ENCODE measurements at regions not wholly inside any gene's neighbourhood (a gene's known extent, or its start where the extent isn't known, plus 50 kb on each side); places are given as distances from the start of the nearest gene placed in this dataset.
A peak's percentile ranks its signal among the peaks of the same experiment; 100 is the strongest.

GRCh38 chr6:74741646-74742045 is 464.2 kb downstream of the COL12A1 start:
- TF ChIP-seq RAD21 (IDR thresholded peaks at IDR 0.05; ENCODE audit: low read depth) (no peak), MAX (IDR thresholded peaks at IDR 0.05) (no peak), TAF1 (IDR thresholded peaks at IDR 0.05; ENCODE audit: low read depth) (no peak), NFIC (IDR thresholded peaks at IDR 0.05) (no peak), USF1 (IDR thresholded peaks at IDR 0.05) (no peak), CREB1 (IDR thresholded peaks at IDR 0.05; ENCODE audit: low read depth) (no peak), EGR1 (IDR thresholded peaks at IDR 0.05) (no peak), TCF12 (IDR thresholded peaks at IDR 0.05; ENCODE audit: low read depth) (no peak), FOXM1 (IDR thresholded peaks at IDR 0.05; ENCODE audit: borderline replicate concordance, low read depth) (no peak), ZBTB7A (IDR thresholded peaks at IDR 0.05; ENCODE audit: low read depth) (no peak), EP300 (IDR thresholded peaks at IDR 0.05; ENCODE audit: borderline replicate concordance) (no peak), YY1 (IDR thresholded peaks at IDR 0.05; ENCODE audit: low read depth) (no peak), CEBPB (IDR thresholded peaks at IDR 0.05) (no peak), TEAD4 (IDR thresholded peaks at IDR 0.05) (no peak), REST (IDR thresholded peaks at IDR 0.05; ENCODE audit: low read depth) (no peak)

- TF ChIP-seq EP300 (IDR thresholded peaks at IDR 0.05; ENCODE audit: borderline replicate concordance): peak; percentile 72; the same call in 1 of the 2 replicates
- TF ChIP-seq YY1 (IDR thresholded peaks at IDR 0.05; ENCODE audit: low read depth): no peak
- no peak for TF ChIP-seq FOXM1 (IDR thresholded peaks at IDR 0.05; ENCODE audit: borderline replicate concordance, low read depth)
- peak; percentile 52; the same call in 1 of the 2 replicates for TF ChIP-seq TCF12 (IDR thresholded peaks at IDR 0.05; ENCODE audit: low read depth)
- TF ChIP-seq USF1 (IDR thresholded peaks at IDR 0.05): no peak
- peak; percentile 65; the same call in 1 of the 2 replicates for TF ChIP-seq NFIC (IDR thresholded peaks at IDR 0.05)
- TF ChIP-seq ZBTB7A (IDR thresholded peaks at IDR 0.05; ENCODE audit: low read depth): no peak
- TF ChIP-seq EGR1 (IDR thresholded peaks at IDR 0.05): no peak
- TF ChIP-seq CREB1 (IDR thresholded peaks at IDR 0.05; ENCODE audit: low read depth): no peak
- TF ChIP-seq CEBPB (IDR thresholded peaks at IDR 0.05): peak; percentile 27
- no peak for TF ChIP-seq REST (IDR thresholded peaks at IDR 0.05; ENCODE audit: low read depth)
- TF ChIP-seq TEAD4 (IDR thresholded peaks at IDR 0.05): no peak
- no peak for TF ChIP-seq MAX (IDR thresholded peaks at IDR 0.05)
- TF ChIP-seq TAF1 (IDR thresholded peaks at IDR 0.05; ENCODE audit: low read depth): no peak
- no peak for TF ChIP-seq RAD21 (IDR thresholded peaks at IDR 0.05; ENCODE audit: low read depth)
Observed at GRCh38 chr6:74735304-74735703, 470.5 kb downstream of the COL12A1 start.

DNA sequence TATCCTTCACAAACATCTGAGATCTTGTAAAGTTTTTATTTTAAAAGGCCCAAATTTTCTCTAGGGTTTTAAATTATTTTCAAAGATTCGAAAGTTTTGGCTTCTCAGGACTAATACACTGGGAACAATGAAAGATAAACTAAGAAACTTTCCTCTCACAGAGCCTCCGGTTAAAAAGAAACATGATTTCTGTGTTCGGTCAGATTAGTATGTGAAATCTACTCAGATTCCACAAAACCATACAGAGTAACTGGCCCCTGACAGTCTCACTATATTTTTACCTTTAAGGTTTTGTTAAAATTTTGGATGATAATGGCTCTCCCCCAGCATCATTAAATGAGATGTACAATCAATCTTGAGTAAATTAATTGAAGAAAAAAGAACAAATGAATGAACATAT is 471.0 kb downstream of the COL12A1 start:
- no peak for TF ChIP-seq RAD21 (IDR thresholded peaks at IDR 0.05; ENCODE audit: low read depth)
- TF ChIP-seq TAF1 (IDR thresholded peaks at IDR 0.05; ENCODE audit: low read depth): no peak
- no peak for TF ChIP-seq EP300 (IDR thresholded peaks at IDR 0.05; ENCODE audit: borderline replicate concordance)
- TF ChIP-seq YY1 (IDR thresholded peaks at IDR 0.05; ENCODE audit: low read depth): no peak

GRCh38 chr6:74733830-74734620 is 471.8 kb downstream of the COL12A1 start:
- no peak for TF ChIP-seq TAF1 (IDR thresholded peaks at IDR 0.05; ENCODE audit: low read depth)
- TF ChIP-seq TEAD4 (IDR thresholded peaks at IDR 0.05): no peak
- TF ChIP-seq ZBTB7A (IDR thresholded peaks at IDR 0.05; ENCODE audit: low read depth): no peak

DNA sequence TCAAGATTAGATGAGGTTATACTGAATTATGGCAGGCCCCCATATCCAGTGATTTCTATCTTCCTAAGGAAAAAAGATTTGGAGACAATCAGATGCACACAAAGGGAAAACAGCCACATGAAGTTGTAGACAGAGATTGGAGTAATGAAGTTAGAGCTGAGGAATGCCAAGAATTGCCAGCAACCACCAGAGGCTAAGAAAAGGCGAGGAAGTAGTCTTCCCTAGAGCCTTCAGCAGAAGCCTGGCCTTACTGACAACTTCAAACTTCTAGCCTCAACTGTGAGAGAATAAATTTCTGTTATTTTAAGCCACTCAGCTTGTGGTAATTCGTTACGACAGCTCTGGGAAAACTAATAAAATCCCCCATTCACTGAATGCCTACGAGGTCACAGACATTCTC is 473.9 kb downstream of the COL12A1 start:
- TF ChIP-seq CEBPB (IDR thresholded peaks at IDR 0.05): no peak
- no peak for TF ChIP-seq ZBTB7A (IDR thresholded peaks at IDR 0.05; ENCODE audit: low read depth)
- no peak for TF ChIP-seq USF1 (IDR thresholded peaks at IDR 0.05)
- TF ChIP-seq EGR1 (IDR thresholded peaks at IDR 0.05): no peak
- TF ChIP-seq REST (IDR thresholded peaks at IDR 0.05; ENCODE audit: low read depth): no peak
- TF ChIP-seq FOXM1 (IDR thresholded peaks at IDR 0.05; ENCODE audit: borderline replicate concordance, low read depth): no peak
- TF ChIP-seq EP300 (IDR thresholded peaks at IDR 0.05; ENCODE audit: borderline replicate concordance): no peak
- TF ChIP-seq CREB1 (IDR thresholded peaks at IDR 0.05; ENCODE audit: low read depth): no peak

Measured in Ishikawa (cell line).